ENCODE measurements at regions not wholly inside any gene's neighbourhood (a gene's known extent, or its start where the extent isn't known, plus 50 kb on each side); places are given as distances from the start of the nearest gene placed in this dataset.

- H3K4me1 ChIP-seq: peaks cover 0 to 60% (median 53%) of the 10 kb centered on the region in 4 donors
- no peaks in the 10 kb centered on the region for H3K36me3 ChIP-seq
- peak; percentile 55 for DNase-seq
- no peak overlapping the region for H3K27ac ChIP-seq
- no peaks in the 10 kb centered on the region for H3K27me3 ChIP-seq
- intact Hi-C loops (cut with DNase I): loop anchor here (10.0 kb wide), 1 partner anchor 296 kb away; no protein-coding TSS in a partner anchor
- 86 to 91% methylated on average over 10 of the region's 10 CpGs for WGBS, 2 donors
- H3K9me3 ChIP-seq: no peaks in the 10 kb centered on the region
- no peak overlapping the region for H3K4me3 ChIP-seq
- TF ChIP-seq EP300 (IDR thresholded peaks at IDR 0.05) (no peak), POLR2A (IDR thresholded peaks at IDR 0.05) (no peak), POLR2AphosphoS5 (IDR thresholded peaks at IDR 0.05) (no peak)
Observed at GRCh38 chr11:126118806-126119205, 56.1 kb upstream of the CDON start.

- TF ChIP-seq POLR2A (IDR thresholded peaks at IDR 0.05) (no peak), POLR2AphosphoS5 (IDR thresholded peaks at IDR 0.05) (peak in 3 of 4 donors; percentile 72 to 87 (median 72)), CTCF (IDR thresholded peaks at IDR 0.05) (peak in 3 of 4 experiments; percentile 8 to 33 (median 28)), EP300 (IDR thresholded peaks at IDR 0.05) (peak in 2 of 4 donors; percentile 74 to 77)
- Histone ChIP-seq H3K27me3 (no peaks in the 10 kb centered on the region), H3K4me3 (no peak overlapping the region), H3K27ac (peak overlapping the region; percentile 85 to 91 (median 89)), H3K4me1 (peaks cover 0 to 63% (median 60%) of the 10 kb centered on the region in 4 donors), H3K36me3 (no peaks in the 10 kb centered on the region), H3K9me3 (no peaks in the 10 kb centered on the region)
- 8 to 46% methylated on average over 14 of the region's 14 CpGs for WGBS, 2 donors
- intact Hi-C loops (cut with DNase I): loop anchor here (2.0 to 10.0 kb wide), 3 partner anchors 19 to 299 kb away; no protein-coding TSS in a partner anchor
- DNase-seq: peak; percentile 92
Observed at GRCh38 chr11:126115816-126116331, 53.2 kb upstream of the CDON start.

GRCh38 chr11:126115127-126115495, 52.4 kb upstream of the CDON start:
- peak; percentile 95 for DNase-seq
- intact Hi-C loops (cut with DNase I): loop anchor here (2.0 to 10.0 kb wide), 3 partner anchors 20 to 300 kb away; no protein-coding TSS in a partner anchor
- peak overlapping the region; percentile 85 to 91 (median 89) for H3K27ac ChIP-seq

GRCh38 chr11:126114486-126115126, 51.9 kb upstream of the CDON start:
- H3K27ac ChIP-seq: peak overlapping the region; percentile 85 to 91 (median 89)
- DNase-seq: peak; percentile 69
- no peaks in the 10 kb centered on the region for H3K36me3 ChIP-seq
- 80 to 83% methylated on average over 6 of the region's 6 CpGs for WGBS, 2 donors
- TF ChIP-seq POLR2AphosphoS5 (IDR thresholded peaks at IDR 0.05) (peak in 1 of 4 donors; percentile 55), EP300 (IDR thresholded peaks at IDR 0.05) (no peak), CTCF (IDR thresholded peaks at IDR 0.05) (no peak), POLR2A (IDR thresholded peaks at IDR 0.05) (no peak)
- H3K4me3 ChIP-seq: no peak overlapping the region
- intact Hi-C loops (cut with DNase I): loop anchor here (2.0 to 10.0 kb wide), 4 partner anchors 20 to 300 kb away; no protein-coding TSS in a partner anchor
- no peaks in the 10 kb centered on the region for H3K27me3 ChIP-seq
- no peaks in the 10 kb centered on the region for H3K9me3 ChIP-seq
- peaks cover 0 to 73% (median 69%) of the 10 kb centered on the region in 4 donors for H3K4me1 ChIP-seq

More at GRCh38 chr11:126115127-126115495, 52.4 kb upstream of the CDON start:
- no peaks in the 10 kb centered on the region for H3K36me3 ChIP-seq
- H3K4me3 ChIP-seq: no peak overlapping the region
- 21 to 39% methylated on average over 4 of the region's 4 CpGs for WGBS, 2 donors
- TF ChIP-seq CTCF (IDR thresholded peaks at IDR 0.05): no peak
- peak; percentile 55 to 84 (median 70) for TF ChIP-seq POLR2AphosphoS5 (IDR thresholded peaks at IDR 0.05)
- TF ChIP-seq POLR2A (IDR thresholded peaks at IDR 0.05): no peak
- peak in 2 of 4 donors; percentile 53 to 65 for TF ChIP-seq EP300 (IDR thresholded peaks at IDR 0.05)
- H3K9me3 ChIP-seq: no peaks in the 10 kb centered on the region
- H3K4me1 ChIP-seq: peaks cover 0 to 71% (median 67%) of the 10 kb centered on the region in 4 donors
- H3K27me3 ChIP-seq: no peaks in the 10 kb centered on the region

GRCh38 chr11:126113963-126114362, 51.3 kb upstream of the CDON start:
- peak; percentile 70 for DNase-seq
- H3K27ac ChIP-seq: peak overlapping the region; percentile 85 to 91 (median 89)
- WGBS, 2 donors: 41 to 69% methylated on average over 4 of the region's 4 CpGs
- H3K4me3 ChIP-seq: no peak overlapping the region
- H3K36me3 ChIP-seq: no peaks in the 10 kb centered on the region
- H3K9me3 ChIP-seq: no peaks in the 10 kb centered on the region
- H3K4me1 ChIP-seq: peaks cover 0 to 74% (median 69%) of the 10 kb centered on the region in 4 donors
- TF ChIP-seq POLR2AphosphoS5 (IDR thresholded peaks at IDR 0.05) (no peak), CTCF (IDR thresholded peaks at IDR 0.05) (no peak), EP300 (IDR thresholded peaks at IDR 0.05) (no peak), POLR2A (IDR thresholded peaks at IDR 0.05) (no peak)
- no peaks in the 10 kb centered on the region for H3K27me3 ChIP-seq
- intact Hi-C loops (cut with DNase I): loop anchor here (1.0 to 10.0 kb wide), 5 partner anchors 21 to 301 kb away; no protein-coding TSS in a partner anchor
